Neural progenitor cell (in vitro differentiated cells): ENCODE measurements at regions not wholly inside any gene's neighbourhood (a gene's known extent, or its start where the extent isn't known, plus 50 kb on each side); places are given as distances from the start of the nearest gene placed in this dataset.

Experiments used
- DNase-seq: peaks from one replicate; pipeline ENCODE4 v3.0.0-alpha.2; 2016; ENCODE audit warnings: low spot score
- H2AFZ ChIP-seq: fragments of 200-600 bp; sonication (generic); replicated peaks from 2 replicates; pipeline ENCODE4 v1.6.1; 2016; ENCODE audit warnings: antibody characterized with exemption
- H3F3A ChIP-seq: fragments of 200-600 bp; sonication (generic); 2 replicates; pipeline ENCODE4 v1.6.1; 2016; ENCODE audit warnings: antibody characterized with exemption, low read depth
- H3K27ac ChIP-seq: fragments of 200-600 bp; sonication (generic); 2 replicates; pipeline ENCODE4 v1.5.1; 2016; ENCODE audit warnings: mild to moderate bottlenecking
- H3K27me3 ChIP-seq: fragments of 200-600 bp; sonication (generic); 2 replicates; pipeline ENCODE4 v1.6.1; 2016; ENCODE audit warnings: mild to moderate bottlenecking, moderate library complexity
- H3K36me3 ChIP-seq: fragments of 200-600 bp; sonication (generic); 2 replicates; pipeline ENCODE4 v1.5.1; 2016
- H3K4me1 ChIP-seq: fragments of 200-600 bp; sonication (generic); 2 replicates; pipeline ENCODE4 v1.6.1; 2016; ENCODE audit warnings: mixed run types
- H3K4me2 ChIP-seq: fragments of 200-600 bp; sonication (generic); 2 replicates; pipeline ENCODE4 v1.6.1; 2016
- H3K4me3 ChIP-seq: fragments of 200-600 bp; sonication (generic); 2 replicates; pipeline ENCODE4 v1.5.1; 2016
- H3K79me2 ChIP-seq: fragments of 200-600 bp; sonication (generic); 2 replicates; pipeline ENCODE4 v1.6.1; 2016; ENCODE audit warnings: low read depth
- H3K9ac ChIP-seq: fragments of 200-600 bp; sonication (generic); 2 replicates; pipeline ENCODE4 v1.6.1; 2016
- H3K9me3 ChIP-seq: fragments of 200-600 bp; sonication (generic); 2 replicates; pipeline ENCODE4 v1.5.1; 2016; ENCODE audit warnings: low read depth
- H4K20me1 ChIP-seq: fragments of 200-600 bp; sonication (generic); 2 replicates; pipeline ENCODE4 v1.6.1; 2016; ENCODE audit warnings: low read depth
- H3K27ac Mint-ChIP-seq: 3 replicates; pipeline ENCODE4 v1.8.0; 2021; ENCODE audit warnings: mixed read lengths
- H3K27me3 Mint-ChIP-seq: 2 replicates; pipeline ENCODE4 v1.8.0; 2022; ENCODE audit warnings: low read depth, mild to moderate bottlenecking, inconsistent platforms, moderate library complexity, mixed read lengths; ENCODE audit not compliant: insufficient read depth
- H3K36me3 Mint-ChIP-seq: 3 replicates; pipeline ENCODE4 v1.8.0; 2021; ENCODE audit warnings: mixed read lengths
- H3K4me1 Mint-ChIP-seq: 3 replicates; pipeline ENCODE4 v1.8.0; 2021; ENCODE audit warnings: mixed read lengths
- H3K4me3 Mint-ChIP-seq: 3 replicates; pipeline ENCODE4 v1.8.0; 2021; ENCODE audit warnings: mild to moderate bottlenecking, moderate library complexity, mixed read lengths
- H3K9me3 Mint-ChIP-seq: 3 replicates; pipeline ENCODE4 v1.8.0; 2020; ENCODE audit warnings: mixed read lengths
- CTCF ChIP-seq: fragments of 200-600 bp; sonication (generic); IDR thresholded peaks from 2 replicates; pipeline ENCODE4 v1.5.1; 2017; ENCODE audit warnings: antibody characterized with exemption, mild to moderate bottlenecking
- EZH2 ChIP-seq: fragments of 200-600 bp; sonication (generic); IDR thresholded peaks from 2 replicates; pipeline ENCODE4 v1.6.1; 2017; ENCODE audit warnings: antibody characterized with exemption, mild to moderate bottlenecking, moderate library complexity
- EZH2phosphoT487 ChIP-seq: fragments of 200-600 bp; sonication (generic); IDR thresholded peaks from 2 replicates; pipeline ENCODE4 v1.6.1; 2017; ENCODE audit warnings: antibody characterized with exemption

DNA sequence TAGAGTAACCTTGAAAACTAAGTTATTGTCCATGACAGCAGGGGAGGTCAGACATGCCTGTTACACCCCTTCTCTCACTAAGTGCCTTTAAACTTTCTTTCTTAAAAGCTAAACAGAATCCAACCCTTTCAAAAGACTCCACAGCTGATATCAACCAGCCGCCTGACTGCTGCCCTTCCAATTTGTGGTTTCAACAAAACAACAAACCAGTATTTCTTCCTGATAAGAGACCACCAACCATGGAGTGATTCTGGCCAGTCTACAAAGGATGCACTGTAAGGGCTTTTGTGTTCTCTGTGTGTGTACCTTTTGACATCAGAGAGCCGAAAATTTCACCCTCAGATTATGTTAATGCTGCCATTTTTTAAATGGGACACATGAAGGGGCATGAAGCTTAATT is 1204.2 kb downstream of the ROBO2 start:
- no peaks in the 10 kb centered on the region for H3K79me2 ChIP-seq
- H3K9me3 Mint-ChIP-seq = peaks cover 20% of the 10 kb centered on the region
- TF ChIP-seq CTCF (no peak), EZH2 (no peak), EZH2phosphoT487 (no peak)

DNA sequence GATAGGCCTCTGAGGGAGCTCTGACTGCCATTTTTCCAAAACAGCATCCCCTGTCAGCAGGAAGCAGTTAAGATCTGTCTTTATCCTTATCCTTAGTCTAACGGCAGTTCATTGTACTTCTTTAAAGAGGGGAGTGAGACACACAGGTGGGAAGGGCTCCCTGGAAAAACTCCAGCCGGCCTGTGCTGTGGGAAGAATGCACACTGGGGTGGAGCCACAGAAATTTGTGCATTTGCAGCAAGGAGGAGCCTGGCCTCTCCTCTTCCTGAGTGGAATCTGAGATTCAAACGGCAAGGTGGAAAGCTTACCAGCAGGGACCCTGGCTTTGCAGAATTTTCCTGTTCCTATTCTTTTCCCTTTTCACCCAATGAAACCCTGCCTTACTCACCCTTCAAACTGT is 1209.4 kb downstream of the ROBO2 start:
- Histone ChIP-seq H3K27me3 (no peaks in the 10 kb centered on the region), H2AFZ (peak overlapping the region; percentile 84), H3K4me1 (peaks cover 13% of the 10 kb centered on the region), H3K9me3 (peaks cover 11% of the 10 kb centered on the region), H3F3A (no peaks in the 10 kb centered on the region), H3K4me2 (no peak overlapping the region), H3K79me2 (no peaks in the 10 kb centered on the region), H3K36me3 (no peaks in the 10 kb centered on the region), H3K9ac (no peak overlapping the region), H3K4me3 (no peak overlapping the region), H4K20me1 (no peaks in the 10 kb centered on the region), H3K27ac (no peak overlapping the region)
- DNase-seq = no peak
- Mint-ChIP-seq H3K9me3 (peaks cover 12% of the 10 kb centered on the region), H3K36me3 (no peaks in the 10 kb centered on the region), H3K27me3 (peaks cover 2% of the 10 kb centered on the region), H3K4me3 (no peak overlapping the region), H3K4me1 (peaks cover 6% of the 10 kb centered on the region), H3K27ac (no peak overlapping the region)
- no peak for TF ChIP-seq CTCF
- no peak for TF ChIP-seq EZH2phosphoT487
- TF ChIP-seq EZH2 = no peak

More for the DNA sequence above, 1204.2 kb downstream of the ROBO2 start:
- H3K27ac ChIP-seq = no peak overlapping the region
- H2AFZ ChIP-seq = no peak overlapping the region
- peaks cover 2% of the 10 kb centered on the region for H3K4me1 ChIP-seq
- no peak for DNase-seq
- Mint-ChIP-seq H3K36me3 (no peaks in the 10 kb centered on the region), H3K27ac (no peak overlapping the region), H3K4me1 (peaks cover 2% of the 10 kb centered on the region), H3K4me3 (no peak overlapping the region), H3K27me3 (peaks cover 5% of the 10 kb centered on the region)
- peaks cover 11% of the 10 kb centered on the region for H3K9me3 ChIP-seq
- H3K4me3 ChIP-seq = no peak overlapping the region
- peaks cover 8% of the 10 kb centered on the region for H3K36me3 ChIP-seq
- no peaks in the 10 kb centered on the region for H3F3A ChIP-seq
- no peak overlapping the region for H3K9ac ChIP-seq
- no peaks in the 10 kb centered on the region for H3K27me3 ChIP-seq
- H4K20me1 ChIP-seq = no peaks in the 10 kb centered on the region
- no peak overlapping the region for H3K4me2 ChIP-seq

DNA sequence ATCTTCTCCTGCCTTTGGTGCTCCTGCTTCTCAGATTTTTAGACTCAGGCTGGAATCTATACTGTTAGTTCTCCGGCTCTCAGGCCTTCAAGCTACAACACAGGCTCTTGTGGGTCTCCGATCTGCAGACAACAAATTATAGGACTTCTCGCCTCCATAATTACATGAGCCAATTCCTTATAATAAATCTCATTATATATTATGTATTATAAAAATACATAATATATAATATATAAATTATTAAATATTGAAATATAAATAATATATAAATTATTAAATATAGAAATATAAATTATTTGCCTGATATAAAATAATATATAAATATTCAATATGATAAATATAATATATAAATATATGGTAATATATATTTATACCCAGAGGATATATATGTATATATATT is 1214.0 kb downstream of the ROBO2 start:
- Histone ChIP-seq H3K4me1 (peaks cover 30% of the 10 kb centered on the region), H4K20me1 (no peaks in the 10 kb centered on the region), H3K4me3 (no peak overlapping the region), H3K9me3 (no peaks in the 10 kb centered on the region), H2AFZ (no peak overlapping the region), H3K36me3 (no peaks in the 10 kb centered on the region), H3K27me3 (no peaks in the 10 kb centered on the region), H3K27ac (no peak overlapping the region), H3K79me2 (no peaks in the 10 kb centered on the region), H3K4me2 (no peak overlapping the region), H3F3A (no peaks in the 10 kb centered on the region), H3K9ac (no peak overlapping the region)
- peaks cover 21% of the 10 kb centered on the region for H3K4me1 Mint-ChIP-seq
- H3K27me3 Mint-ChIP-seq = no peaks in the 10 kb centered on the region
- TF ChIP-seq EZH2phosphoT487 (no peak), CTCF (no peak), EZH2 (no peak)
- peaks cover 3% of the 10 kb centered on the region for H3K9me3 Mint-ChIP-seq
- H3K27ac Mint-ChIP-seq = no peak overlapping the region
- no peak overlapping the region for H3K4me3 Mint-ChIP-seq
- DNase-seq = no peak
- H3K36me3 Mint-ChIP-seq = no peaks in the 10 kb centered on the region

- H3K9ac ChIP-seq = no peak overlapping the region
- no peak overlapping the region for H3K27ac ChIP-seq
- no peaks in the 10 kb centered on the region for H3K36me3 ChIP-seq
- H3F3A ChIP-seq = no peaks in the 10 kb centered on the region
- no peak overlapping the region for H3K4me3 Mint-ChIP-seq
- H2AFZ ChIP-seq = no peak overlapping the region
- peaks cover 17% of the 10 kb centered on the region for H3K4me1 ChIP-seq
- no peaks in the 10 kb centered on the region for H3K36me3 Mint-ChIP-seq
- no peaks in the 10 kb centered on the region for H4K20me1 ChIP-seq
- H3K79me2 ChIP-seq = no peaks in the 10 kb centered on the region
- H3K9me3 ChIP-seq = no peaks in the 10 kb centered on the region
- H3K4me2 ChIP-seq = no peak overlapping the region
- H3K27me3 Mint-ChIP-seq = no peaks in the 10 kb centered on the region
- H3K9me3 Mint-ChIP-seq = peaks cover 3% of the 10 kb centered on the region
- no peak overlapping the region for H3K4me3 ChIP-seq
- H3K27ac Mint-ChIP-seq = no peak overlapping the region
- TF ChIP-seq EZH2phosphoT487 = no peak
- no peak for TF ChIP-seq EZH2
- no peaks in the 10 kb centered on the region for H3K27me3 ChIP-seq
- DNase-seq = no peak
- peaks cover 15% of the 10 kb centered on the region for H3K4me1 Mint-ChIP-seq
Measured at GRCh38 chr3:78255403-78255802, 1215.5 kb downstream of the ROBO2 start.
